ENCODE measurements at regions not wholly inside any gene's neighbourhood (a gene's known extent, or its start where the extent isn't known, plus 50 kb on each side); places are given as distances from the start of the nearest gene placed in this dataset.

DNA sequence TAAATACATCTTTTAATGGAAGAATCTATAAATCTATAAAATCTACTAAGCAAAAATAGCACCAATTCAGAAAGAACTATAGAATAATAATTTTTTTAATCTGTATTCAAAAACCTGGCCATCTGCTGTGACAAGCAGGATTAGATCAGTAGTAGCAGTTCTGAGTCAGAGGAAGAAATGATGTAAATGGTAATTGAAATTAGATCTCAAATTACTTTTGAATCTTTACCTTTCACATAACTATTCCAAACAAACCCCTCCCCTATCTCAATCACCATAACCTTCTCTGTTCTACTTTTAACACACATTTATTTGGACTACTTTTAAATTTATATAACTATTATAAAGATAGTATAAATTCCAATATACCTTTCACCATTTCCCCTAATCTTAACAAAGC is 727.8 kb upstream of the FAM174A start:
- H3K27me3 Mint-ChIP-seq = no peaks in the 10 kb centered on the region
- DNase-seq (ENCODE audit: extremely low spot score, unreplicated experiment) = no peak
- no peaks in the 10 kb centered on the region for H3K9me3 Mint-ChIP-seq
- H3K36me3 Mint-ChIP-seq = no peaks in the 10 kb centered on the region
- H3K4me1 Mint-ChIP-seq (ENCODE audit: unreplicated experiment) = no peaks in the 10 kb centered on the region
- TF ChIP-seq, protein P1, sequence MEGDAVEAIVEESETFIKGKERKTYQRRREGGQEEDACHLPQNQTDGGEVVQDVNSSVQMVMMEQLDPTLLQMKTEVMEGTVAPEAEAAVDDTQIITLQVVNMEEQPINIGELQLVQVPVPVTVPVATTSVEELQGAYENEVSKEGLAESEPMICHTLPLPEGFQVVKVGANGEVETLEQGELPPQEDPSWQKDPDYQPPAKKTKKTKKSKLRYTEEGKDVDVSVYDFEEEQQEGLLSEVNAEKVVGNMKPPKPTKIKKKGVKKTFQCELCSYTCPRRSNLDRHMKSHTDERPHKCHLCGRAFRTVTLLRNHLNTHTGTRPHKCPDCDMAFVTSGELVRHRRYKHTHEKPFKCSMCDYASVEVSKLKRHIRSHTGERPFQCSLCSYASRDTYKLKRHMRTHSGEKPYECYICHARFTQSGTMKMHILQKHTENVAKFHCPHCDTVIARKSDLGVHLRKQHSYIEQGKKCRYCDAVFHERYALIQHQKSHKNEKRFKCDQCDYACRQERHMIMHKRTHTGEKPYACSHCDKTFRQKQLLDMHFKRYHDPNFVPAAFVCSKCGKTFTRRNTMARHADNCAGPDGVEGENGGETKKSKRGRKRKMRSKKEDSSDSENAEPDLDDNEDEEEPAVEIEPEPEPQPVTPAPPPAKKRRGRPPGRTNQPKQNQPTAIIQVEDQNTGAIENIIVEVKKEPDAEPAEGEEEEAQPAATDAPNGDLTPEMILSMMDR (conservative IDR thresholded peaks at IDR 0.05) = no peak
- no peak overlapping the region for H3K27ac Mint-ChIP-seq
- no peak overlapping the region for H3K4me3 Mint-ChIP-seq

DNA sequence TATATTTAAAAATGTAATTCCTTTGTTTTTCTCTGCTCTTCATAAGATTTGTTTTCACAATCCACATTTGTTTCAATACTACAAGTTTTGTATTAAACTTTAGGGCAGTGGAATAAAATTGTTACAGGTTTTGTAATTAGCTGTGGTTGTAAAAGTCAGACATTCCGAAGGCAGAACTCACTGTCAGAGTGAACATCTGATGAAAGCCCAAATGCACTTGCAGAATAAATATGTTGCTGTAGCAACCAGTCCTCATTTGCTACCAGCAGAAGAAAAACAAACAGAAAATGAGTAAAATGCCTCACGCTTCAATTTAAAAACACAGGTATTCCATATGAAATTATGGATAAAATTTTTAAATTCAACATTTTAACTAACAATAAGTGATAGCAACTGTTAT is 740.1 kb upstream of the FAM174A start:
- no peak for DNase-seq (ENCODE audit: extremely low spot score, unreplicated experiment)
- H3K4me1 Mint-ChIP-seq (ENCODE audit: unreplicated experiment) = no peaks in the 10 kb centered on the region
- H3K36me3 Mint-ChIP-seq = no peaks in the 10 kb centered on the region

DNA sequence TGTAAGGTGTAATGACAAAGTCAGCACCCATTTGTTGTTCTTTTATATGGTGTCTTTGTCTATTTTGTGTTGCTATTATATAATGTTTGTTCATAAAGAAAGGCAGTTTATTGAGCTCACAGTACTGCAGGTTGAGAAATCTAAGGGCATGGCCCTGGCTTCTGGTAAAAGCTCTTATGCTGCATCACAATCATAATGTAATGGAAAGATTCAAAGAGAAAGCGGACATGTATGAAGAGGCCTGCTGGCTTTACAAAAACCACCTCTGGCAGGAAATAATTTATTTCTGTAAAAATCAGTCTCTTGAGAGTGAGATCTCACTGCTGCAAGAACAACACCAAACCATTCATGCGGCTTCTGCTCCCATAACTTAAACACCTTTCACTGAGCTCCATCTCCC is 746.7 kb upstream of the FAM174A start:
- no peak for DNase-seq (ENCODE audit: extremely low spot score, unreplicated experiment)
- Mint-ChIP-seq H3K27ac (no peak overlapping the region), H3K36me3 (no peaks in the 10 kb centered on the region), H3K27me3 (no peaks in the 10 kb centered on the region), H3K4me1 (ENCODE audit: unreplicated experiment) (no peaks in the 10 kb centered on the region), H3K4me3 (no peak overlapping the region), H3K9me3 (no peaks in the 10 kb centered on the region)
- TF ChIP-seq, protein P1 (conservative IDR thresholded peaks at IDR 0.05) = no peak

More for the DNA sequence above, 740.1 kb upstream of the FAM174A start:
- no peaks in the 10 kb centered on the region for H3K27me3 Mint-ChIP-seq
- H3K4me3 Mint-ChIP-seq = no peak overlapping the region
- no peaks in the 10 kb centered on the region for H3K9me3 Mint-ChIP-seq
- TF ChIP-seq, protein P1 (conservative IDR thresholded peaks at IDR 0.05) = no peak
- H3K27ac Mint-ChIP-seq = no peak overlapping the region

DNA sequence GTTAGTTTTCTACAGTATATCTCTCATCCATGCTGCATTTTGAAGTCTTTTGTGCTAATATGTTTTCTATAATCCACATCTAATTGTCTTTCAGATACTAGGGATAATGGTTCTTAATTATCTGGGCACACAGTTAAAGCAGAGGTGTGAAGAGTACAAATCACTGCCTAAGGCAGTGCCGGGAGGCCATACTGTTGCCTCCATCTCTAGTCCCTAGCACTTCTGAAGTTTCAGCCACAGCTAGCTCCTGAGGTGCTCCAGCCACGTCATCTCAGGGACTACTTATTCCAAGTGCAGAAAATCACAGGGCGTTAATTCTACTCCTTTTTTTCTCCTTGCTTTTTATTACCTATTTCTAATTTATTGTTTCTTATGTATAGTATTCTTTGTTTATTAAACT is 760.0 kb upstream of the FAM174A start:
- TF ChIP-seq, protein P1 (conservative IDR thresholded peaks at IDR 0.05) = no peak
- Mint-ChIP-seq H3K27ac (no peak overlapping the region), H3K4me1 (ENCODE audit: unreplicated experiment) (peaks cover 4% of the 10 kb centered on the region), H3K9me3 (no peaks in the 10 kb centered on the region), H3K4me3 (no peak overlapping the region), H3K36me3 (no peaks in the 10 kb centered on the region), H3K27me3 (no peaks in the 10 kb centered on the region)
- DNase-seq (ENCODE audit: extremely low spot score, unreplicated experiment) = no peak

DNA sequence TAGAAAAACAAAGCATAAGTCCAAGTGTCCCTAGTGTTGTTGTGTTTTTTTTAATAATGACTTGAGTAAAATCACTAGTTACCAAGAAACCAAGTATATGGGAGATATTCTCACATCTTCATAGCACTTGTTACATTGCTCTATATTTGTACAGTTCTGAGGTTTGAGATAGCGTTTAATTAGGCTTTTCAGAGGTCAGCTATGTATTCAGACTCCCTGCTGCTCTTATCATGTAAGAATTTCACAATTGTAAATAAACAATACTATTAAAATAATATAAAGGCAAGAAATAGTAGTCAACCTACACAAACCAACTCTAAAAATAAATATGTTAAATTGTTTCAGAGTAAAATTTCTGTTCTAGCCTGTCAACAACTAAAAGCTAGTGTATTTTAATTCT is 761.9 kb upstream of the FAM174A start:
- Mint-ChIP-seq H3K36me3 (no peaks in the 10 kb centered on the region), H3K4me3 (no peak overlapping the region), H3K4me1 (ENCODE audit: unreplicated experiment) (peaks cover 4% of the 10 kb centered on the region), H3K27ac (no peak overlapping the region), H3K9me3 (no peaks in the 10 kb centered on the region), H3K27me3 (no peaks in the 10 kb centered on the region)
- DNase-seq (ENCODE audit: extremely low spot score, unreplicated experiment) = no peak
- TF ChIP-seq, protein P1 (conservative IDR thresholded peaks at IDR 0.05) = no peak

DNA sequence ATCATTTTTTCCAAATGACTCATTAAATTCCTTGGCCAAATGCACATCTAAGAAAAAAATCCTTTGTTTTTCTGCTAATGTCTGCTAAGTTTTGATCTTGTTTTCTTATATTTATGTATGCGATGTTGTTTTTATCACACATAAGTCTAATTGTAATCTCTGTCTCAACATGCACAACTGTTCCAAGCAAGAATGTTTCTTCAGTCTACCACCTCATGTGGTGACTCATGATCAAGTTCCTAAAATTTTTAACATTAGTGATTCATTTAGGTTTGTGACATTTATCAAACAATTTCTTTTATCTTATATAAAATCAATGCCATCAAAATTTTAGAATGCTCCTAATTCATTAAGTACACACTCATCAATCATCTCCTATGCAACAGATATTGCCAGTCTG is 763.9 kb upstream of the FAM174A start:
- Mint-ChIP-seq H3K4me3 (no peak overlapping the region), H3K9me3 (no peaks in the 10 kb centered on the region), H3K36me3 (no peaks in the 10 kb centered on the region), H3K27me3 (no peaks in the 10 kb centered on the region), H3K4me1 (ENCODE audit: unreplicated experiment) (peaks cover 4% of the 10 kb centered on the region), H3K27ac (no peak overlapping the region)
- DNase-seq (ENCODE audit: extremely low spot score, unreplicated experiment) = no peak
- TF ChIP-seq, protein P1 (conservative IDR thresholded peaks at IDR 0.05) = no peak
